Stimulated activated CD4-positive, alpha-beta T cell treated with anti-CD3 and anti-CD28 coated beads, Interleukin-4, amount 100 ng/mL, for 48 hours (primary cell): ENCODE measurements at regions not wholly inside any gene's neighbourhood (a gene's known extent, or its start where the extent isn't known, plus 50 kb on each side); places are given as distances from the start of the nearest gene placed in this dataset.

ENCODE experiments used
- DNase-seq, 2 donors: peaks; one replicate each; pipeline ENCODE4 v3.0.0-alpha.2; 2020; ENCODE audit warnings: low read depth in 2 of 2

DNA sequence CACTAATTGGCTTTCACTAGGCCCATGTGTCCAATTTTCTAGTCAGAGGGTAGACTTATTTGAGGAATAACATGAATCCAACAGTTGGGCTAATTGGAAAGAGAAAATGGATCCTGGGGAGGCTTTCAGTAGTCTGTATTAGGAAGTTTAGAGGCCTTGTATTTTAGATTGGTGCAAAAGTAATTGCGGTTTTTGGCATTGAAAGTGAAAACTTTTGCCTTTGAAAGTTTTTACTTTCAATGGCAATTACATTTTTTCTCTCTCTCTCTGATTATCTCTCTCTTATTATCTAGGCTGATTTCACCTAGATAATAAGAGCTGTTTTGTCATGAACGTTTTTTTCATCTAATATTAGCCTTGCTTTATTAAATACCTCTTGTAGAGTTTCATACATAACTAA is 981.7 kb downstream of the REEP3 start:
- DNase-seq = no peak

DNA sequence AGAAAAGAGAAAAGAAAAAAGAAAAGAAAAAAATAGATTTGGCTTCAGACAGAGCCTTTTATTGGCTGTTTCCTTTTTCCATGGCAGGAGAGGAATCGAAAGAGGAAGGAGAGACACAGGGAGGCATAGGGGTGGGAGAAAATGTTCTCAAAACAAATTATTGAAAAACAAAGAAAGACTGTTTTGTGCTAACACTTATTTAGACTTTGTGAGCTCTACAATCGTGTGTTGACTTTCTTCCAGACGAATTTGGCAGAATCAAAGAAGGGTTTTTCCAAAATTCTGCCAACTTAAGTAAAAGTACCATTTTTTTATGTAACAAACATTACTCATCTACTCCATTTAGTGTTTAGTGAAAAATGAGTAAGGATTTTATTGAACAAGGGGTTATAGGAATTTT is 982.2 kb downstream of the REEP3 start:
- DNase-seq = no peak

DNA sequence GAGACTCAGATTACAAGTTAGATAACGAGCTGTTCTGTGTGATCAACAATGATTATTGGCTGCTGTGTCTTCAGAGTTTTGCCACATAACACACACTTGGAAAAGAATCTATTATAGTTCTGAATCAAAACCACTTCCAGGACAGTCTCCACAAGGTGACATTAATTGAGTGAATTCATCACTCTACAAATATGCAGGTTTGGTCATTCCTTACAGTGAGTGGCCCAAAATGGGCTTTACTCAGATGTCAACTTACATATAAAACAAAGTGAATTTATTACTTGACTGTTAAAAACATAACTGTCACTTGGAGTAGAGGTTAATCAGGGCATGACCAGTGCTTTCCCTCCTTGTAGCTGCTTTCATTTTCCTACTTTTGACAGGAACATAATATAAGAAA is 984.3 kb downstream of the REEP3 start:
- no peak for DNase-seq

DNA sequence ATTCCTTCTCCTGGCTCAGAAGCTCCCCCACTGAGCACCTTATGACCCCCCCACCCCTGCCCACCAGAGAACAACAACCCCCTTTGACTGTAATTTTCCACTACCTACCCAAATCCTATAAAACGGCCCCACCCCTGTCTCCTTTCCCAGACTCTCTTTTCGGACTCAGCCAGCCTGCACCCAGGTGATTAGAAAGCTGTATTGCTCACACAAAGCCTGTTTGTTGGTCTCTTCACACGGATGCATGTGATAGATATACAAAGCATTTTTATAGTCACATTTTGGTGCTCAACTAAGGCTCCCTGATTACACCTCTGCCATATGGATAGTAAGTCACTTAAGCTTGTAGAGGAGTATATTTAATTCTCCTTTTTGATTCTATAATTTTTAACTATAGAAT is 985.8 kb downstream of the REEP3 start:
- DNase-seq = no peak

DNA sequence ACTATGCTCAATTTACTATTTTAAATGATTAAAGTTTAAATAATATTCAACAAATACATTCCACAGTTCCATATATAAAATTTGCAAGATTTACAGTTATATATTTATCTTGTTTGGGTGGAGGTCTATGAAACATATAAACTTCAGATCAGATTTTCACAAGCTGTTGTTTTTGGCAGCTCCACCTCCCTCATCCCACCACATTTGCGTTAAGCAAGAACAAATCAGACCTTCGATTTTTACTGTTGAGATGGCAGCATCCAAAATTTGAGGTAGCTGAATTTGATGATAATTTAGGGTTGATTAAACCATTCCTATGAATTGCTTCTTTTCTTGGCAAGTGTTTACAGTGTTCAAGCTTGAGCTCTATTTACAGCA is 986.4 kb downstream of the REEP3 start:
- DNase-seq = no peak

DNA sequence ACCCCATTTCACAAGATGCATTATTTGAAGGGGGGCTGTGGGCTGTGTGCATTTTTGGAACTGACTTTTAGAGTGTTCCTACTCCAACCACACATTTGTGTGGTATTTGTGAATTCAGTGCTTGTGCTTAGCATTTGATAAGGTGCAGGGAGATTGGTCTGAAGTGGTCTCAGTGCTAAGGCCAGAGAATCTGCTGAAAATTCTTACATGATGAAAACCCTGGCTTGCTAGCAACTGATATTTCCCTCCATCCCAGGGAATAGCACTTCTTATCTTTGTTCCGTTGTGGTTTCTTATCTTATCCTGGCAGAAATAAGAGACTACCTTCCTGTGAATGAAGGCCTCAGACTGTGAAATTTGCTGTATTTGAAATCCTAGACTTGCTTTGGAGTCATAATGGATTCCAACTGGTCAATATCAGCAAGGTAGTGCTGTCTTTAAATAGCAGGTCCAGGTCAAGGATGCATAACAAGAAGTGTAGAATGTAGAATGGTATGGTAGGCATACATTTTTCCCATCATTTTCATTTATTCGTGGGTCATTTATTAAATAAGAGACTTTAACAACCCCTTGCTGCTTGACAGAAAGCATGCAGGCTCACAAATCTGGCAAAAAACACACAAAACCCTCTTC is 986.9 kb downstream of the REEP3 start:
- DNase-seq = no peak

GRCh38 chr10:64515970-64516699 is 994.9 kb downstream of the REEP3 start:
- no peak for DNase-seq

DNA sequence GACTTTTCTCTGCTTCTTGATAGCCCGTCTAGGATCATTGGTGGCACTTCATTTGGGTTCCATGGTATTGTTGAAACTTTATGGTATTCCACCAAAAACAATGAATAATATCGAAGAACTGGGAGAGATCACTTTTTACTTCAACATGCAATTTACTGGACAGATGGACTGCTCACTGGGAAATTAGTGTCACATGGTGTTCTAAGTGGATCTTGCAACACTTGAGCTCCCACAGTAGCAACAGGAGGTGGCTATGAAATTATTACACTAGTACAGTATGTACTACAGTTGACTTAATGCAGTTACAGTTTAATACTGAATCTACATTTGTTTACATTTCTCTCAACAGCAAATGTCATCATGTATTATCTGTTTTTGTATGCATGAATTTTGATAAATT is 997.3 kb downstream of the REEP3 start:
- no peak for DNase-seq

GRCh38 chr10:64519427-64519826 is 998.2 kb downstream of the REEP3 start:
- DNase-seq = no peak

DNA sequence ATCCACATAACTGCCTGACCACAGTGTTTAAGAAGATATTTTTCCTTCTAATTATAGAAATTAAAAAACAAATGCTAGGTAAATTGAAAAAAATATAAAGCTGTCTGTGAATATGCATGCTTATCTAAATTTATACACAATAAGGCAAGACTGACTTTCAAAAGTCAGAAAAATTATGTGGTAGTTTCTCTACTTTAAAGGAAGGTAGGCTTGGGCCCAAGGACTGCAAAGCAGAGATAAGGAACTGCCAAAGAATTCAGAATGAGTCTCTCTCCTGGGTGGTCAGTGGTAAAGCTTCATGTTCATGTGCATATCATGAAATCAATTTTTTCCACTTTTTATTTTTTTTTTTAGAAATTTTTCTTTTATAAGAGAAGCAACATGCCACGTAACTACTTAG is 998.6 kb downstream of the REEP3 start:
- DNase-seq = no peak

DNA sequence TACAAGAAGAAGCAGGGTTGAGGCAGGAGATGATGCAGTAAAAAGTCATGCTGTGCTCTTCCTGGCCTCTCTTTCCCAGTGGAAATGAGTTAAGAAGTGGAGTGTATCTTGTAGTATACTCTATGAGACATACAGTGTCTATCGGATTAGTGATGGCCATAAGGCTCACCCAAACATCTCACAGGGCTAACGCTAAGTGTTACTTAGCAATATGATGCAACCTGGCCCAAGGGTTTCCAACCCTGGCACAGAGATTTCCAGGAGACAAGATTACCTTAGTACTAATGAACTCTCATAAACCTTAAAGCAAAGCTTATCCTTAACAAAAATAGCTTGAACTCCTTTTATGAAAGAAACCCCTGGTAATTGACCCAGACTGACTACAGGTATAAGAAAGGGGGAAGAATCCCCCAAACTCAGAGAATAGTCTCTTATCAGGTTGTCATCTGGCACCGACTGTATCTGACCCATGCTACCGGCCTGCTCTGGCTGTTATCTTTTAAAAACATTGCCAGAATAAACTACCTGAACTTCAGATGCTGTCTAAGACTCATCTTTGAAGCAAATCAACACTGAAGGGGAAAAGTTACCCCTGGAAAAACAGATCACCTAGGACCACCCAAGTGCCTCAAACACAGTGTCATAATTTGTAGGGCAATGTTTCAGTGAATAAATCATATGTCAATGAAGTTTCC is 1002.0 kb downstream of the REEP3 start:
- DNase-seq = no peak

- no peak for DNase-seq
Observed at GRCh38 chr10:64528294-64529002, 1007.2 kb downstream of the REEP3 start.

- no peak for DNase-seq
Observed at GRCh38 chr10:64529003-64529350, 1007.8 kb downstream of the REEP3 start.

DNA sequence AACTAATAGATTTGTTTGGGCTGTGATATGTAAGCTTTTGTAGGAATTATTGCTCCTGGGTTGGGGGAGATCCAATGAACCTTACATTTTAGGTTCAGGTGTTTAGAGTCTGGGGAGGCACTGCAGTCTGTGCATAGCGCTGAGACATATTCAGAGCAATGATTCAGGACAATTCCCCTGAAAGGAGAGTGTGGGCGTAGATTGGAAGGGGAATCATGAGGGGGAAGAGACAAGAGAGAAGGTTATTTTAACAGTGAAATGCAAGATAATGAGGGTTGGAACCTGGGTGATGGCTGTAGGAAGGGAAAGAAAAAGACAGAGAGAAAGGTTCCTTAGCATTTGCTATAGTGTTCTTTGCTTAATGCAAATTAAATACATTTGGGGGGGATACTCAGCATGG is 1013.4 kb downstream of the REEP3 start:
- no peak for DNase-seq

DNA sequence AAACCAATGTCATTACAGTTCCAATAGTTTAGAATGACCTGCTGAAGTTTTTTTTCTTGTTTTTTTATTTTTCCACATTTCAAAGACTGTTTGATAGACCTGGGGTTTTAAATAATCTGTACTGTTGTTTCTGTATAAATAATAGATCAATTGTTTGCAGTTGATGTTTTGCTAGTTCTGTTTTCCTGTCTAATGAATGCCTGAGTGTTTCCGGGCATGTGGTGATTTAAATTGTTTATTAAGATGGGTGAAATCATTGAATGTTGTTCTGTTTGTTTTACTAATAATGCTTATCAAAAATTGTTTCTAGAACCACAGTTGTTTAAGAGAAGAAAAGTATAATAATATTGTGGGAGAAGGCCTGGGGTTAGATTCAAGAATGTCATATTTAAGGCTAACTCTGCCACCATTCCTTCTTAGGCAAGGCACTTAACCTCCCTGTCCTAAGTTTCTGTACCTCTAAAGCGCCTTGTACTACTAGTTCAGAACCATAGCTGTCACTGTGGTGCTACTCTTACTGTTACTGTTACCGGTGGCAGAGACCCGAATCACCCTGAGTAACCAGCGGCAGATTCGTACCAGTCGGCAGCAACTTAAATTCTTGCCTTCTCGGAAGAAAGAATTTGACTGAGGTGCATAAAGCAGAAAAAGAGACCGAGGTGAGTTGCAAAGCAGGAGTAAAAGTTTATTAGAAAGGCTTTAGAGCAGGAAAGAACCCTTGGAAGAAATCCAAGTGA is 1014.1 kb downstream of the REEP3 start:
- no peak for DNase-seq

DNA sequence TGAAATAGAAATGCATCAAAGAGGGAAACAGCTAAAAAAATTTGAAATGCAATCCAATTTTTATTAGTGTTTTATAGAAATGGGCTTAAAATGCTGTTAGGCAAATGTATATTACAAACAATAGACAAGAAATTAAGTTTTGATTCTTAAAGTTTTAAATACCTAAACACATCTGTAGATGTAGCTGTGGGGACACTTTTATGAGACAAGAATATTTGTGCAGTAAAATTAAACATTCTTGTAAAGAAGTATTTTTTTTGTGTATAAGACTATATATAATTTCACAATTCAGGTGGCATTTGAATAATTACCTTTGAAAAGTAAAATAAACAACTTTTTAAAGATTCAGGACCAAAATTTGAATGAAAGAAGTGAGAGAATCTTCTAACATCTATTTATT is 1015.9 kb downstream of the REEP3 start:
- no peak for DNase-seq

DNA sequence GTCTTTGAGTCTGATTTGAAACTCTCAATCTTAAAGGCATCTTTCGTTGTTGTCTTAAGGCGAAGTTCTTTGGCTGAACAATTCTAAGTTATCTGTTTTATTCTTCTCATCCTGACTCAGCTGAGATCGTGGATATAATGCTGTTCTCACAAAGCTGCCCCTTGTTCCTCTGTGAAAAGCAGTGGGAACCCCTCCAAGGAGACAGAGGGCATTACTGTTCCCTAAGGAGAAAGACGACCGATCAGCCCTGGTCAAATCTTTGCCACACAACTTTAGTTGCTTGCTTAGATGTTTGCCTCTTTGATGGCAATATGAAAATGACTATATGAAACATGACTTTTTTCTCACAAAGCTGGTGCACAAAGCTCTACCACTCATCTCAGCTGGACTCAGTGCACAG is 1016.7 kb downstream of the REEP3 start:
- no peak for DNase-seq

GRCh38 chr10:64546073-64546472 is 1024.9 kb downstream of the REEP3 start:
- no peak for DNase-seq

- no peak for DNase-seq
Observed at GRCh38 chr10:64547168-64547567, 1026.0 kb downstream of the REEP3 start.

GRCh38 chr10:64555666-64556065 is 1034.5 kb downstream of the REEP3 start:
- no peak for DNase-seq

GRCh38 chr10:64558094-64558835 is 1037.1 kb downstream of the REEP3 start:
- no peak for DNase-seq
